Parathyroid adenoma (tissue), 2 donors: ENCODE measurements at regions not wholly inside any gene's neighbourhood (a gene's known extent, or its start where the extent isn't known, plus 50 kb on each side); places are given as distances from the start of the nearest gene placed in this dataset.

Experiments used
- H2AFZ ChIP-seq: fragments of 300-600 bp; sonication (generic); one replicate; pipeline ENCODE4 v1.7.0; 2017; ENCODE audit warnings: antibody characterized with exemption, mild to moderate bottlenecking
- H3K27ac ChIP-seq: fragments of 300-600 bp; sonication (generic); one replicate; pipeline ENCODE4 v1.7.0; 2017
- H3K27me3 ChIP-seq: fragments of 300-600 bp; sonication (generic); one replicate; pipeline ENCODE4 v1.7.0; 2017; ENCODE audit warnings: low read length; ENCODE audit not compliant: control insufficient read depth, insufficient read depth
- H3K36me3 ChIP-seq: fragments of 300-600 bp; sonication (generic); one replicate; pipeline ENCODE4 v1.7.0; 2017; ENCODE audit warnings: low read length; ENCODE audit not compliant: control insufficient read depth, insufficient read depth
- H3K4me1 ChIP-seq: fragments of 300-600 bp; sonication (generic); one replicate; pipeline ENCODE4 v1.7.0; 2017; ENCODE audit warnings: control low read depth
- H3K4me2 ChIP-seq: fragments of 300-600 bp; sonication (generic); one replicate; pipeline ENCODE4 v1.7.0; 2017; ENCODE audit warnings: low read length
- H3K4me3 ChIP-seq: fragments of 300-600 bp; sonication (generic); one replicate; pipeline ENCODE4 v1.7.0; 2017; ENCODE audit warnings: low read depth, low read length
- H3K79me2 ChIP-seq: fragments of 300-600 bp; sonication (generic); one replicate; pipeline ENCODE4 v1.7.0; 2017; ENCODE audit warnings: control low read depth
- H3K9ac ChIP-seq: fragments of 300-600 bp; sonication (generic); one replicate; pipeline ENCODE4 v1.7.0; 2017; ENCODE audit warnings: mild to moderate bottlenecking
- H3K9me3 ChIP-seq: fragments of 300-600 bp; sonication (generic); one replicate; pipeline ENCODE4 v1.7.0; 2017; ENCODE audit warnings: low read length; ENCODE audit not compliant: control insufficient read depth
- TF ChIP-seq, protein P1 (sequence below): fragments of 300-600 bp; sonication (generic); IDR thresholded peaks from one replicate; pipeline ENCODE4 v1.7.0; 2017; ENCODE audit warnings: antibody characterized with exemption, mild to moderate bottlenecking
- donor health status: primary hyperparathyroidism.

DNA sequence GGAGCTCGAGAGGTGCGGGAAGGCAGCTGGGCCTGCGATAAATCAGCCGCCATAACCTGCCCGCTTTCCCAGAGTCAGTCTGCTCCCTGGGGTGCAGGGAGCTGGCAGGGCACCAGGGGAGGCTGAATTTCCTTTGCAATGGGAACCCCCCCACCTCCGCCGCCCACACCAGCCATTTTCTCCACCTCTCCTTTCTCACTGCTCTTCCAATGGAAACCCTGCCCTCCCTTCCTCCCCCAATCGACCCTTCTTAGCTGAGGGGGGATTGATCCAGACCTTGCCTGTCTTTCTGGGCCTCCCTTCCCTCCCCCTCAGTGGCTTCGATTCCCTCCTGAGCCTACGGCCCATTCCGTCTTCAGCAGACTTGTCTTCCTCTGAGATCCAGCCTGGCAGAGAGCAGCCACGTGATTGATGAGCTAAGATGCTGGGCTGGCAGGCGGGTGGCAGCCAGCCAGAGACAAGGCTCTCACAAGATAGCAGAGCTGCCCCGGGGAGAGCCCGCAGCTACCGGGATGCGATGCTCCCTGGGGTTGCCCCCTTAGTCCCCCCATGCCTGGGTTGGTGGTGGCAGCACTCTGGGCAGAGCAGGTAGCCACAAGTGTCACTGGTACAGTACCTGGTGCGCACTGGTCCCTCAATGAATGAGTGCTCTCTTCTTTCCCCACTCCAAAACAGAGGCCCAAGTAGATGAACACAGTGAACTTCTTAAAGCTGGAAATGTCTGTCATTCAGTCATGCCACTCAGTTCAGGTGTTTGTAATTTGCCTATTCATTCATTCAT, 53.7 kb upstream of the FABP6 start:
- peak overlapping the region; percentile 45 for H3K27ac ChIP-seq
- no peaks in the 10 kb centered on the region for H3K27me3 ChIP-seq
- TF ChIP-seq, protein P1, sequence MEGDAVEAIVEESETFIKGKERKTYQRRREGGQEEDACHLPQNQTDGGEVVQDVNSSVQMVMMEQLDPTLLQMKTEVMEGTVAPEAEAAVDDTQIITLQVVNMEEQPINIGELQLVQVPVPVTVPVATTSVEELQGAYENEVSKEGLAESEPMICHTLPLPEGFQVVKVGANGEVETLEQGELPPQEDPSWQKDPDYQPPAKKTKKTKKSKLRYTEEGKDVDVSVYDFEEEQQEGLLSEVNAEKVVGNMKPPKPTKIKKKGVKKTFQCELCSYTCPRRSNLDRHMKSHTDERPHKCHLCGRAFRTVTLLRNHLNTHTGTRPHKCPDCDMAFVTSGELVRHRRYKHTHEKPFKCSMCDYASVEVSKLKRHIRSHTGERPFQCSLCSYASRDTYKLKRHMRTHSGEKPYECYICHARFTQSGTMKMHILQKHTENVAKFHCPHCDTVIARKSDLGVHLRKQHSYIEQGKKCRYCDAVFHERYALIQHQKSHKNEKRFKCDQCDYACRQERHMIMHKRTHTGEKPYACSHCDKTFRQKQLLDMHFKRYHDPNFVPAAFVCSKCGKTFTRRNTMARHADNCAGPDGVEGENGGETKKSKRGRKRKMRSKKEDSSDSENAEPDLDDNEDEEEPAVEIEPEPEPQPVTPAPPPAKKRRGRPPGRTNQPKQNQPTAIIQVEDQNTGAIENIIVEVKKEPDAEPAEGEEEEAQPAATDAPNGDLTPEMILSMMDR: no peak
- peaks cover 2% of the 10 kb centered on the region for H3K4me1 ChIP-seq
- peak overlapping the region; percentile 91 for H2AFZ ChIP-seq
- peak overlapping the region; percentile 2 for H3K4me3 ChIP-seq
- no peaks in the 10 kb centered on the region for H3K36me3 ChIP-seq
- no peaks in the 10 kb centered on the region for H3K79me2 ChIP-seq
- no peak overlapping the region for H3K9ac ChIP-seq
- H3K4me2 ChIP-seq: peak overlapping the region; percentile 54
- H3K9me3 ChIP-seq: no peaks in the 10 kb centered on the region

GRCh38 chr5:160174780-160175437, 54.4 kb upstream of the FABP6 start:
- TF ChIP-seq, protein P1: no peak
- H3K9me3 ChIP-seq: no peaks in the 10 kb centered on the region
- H2AFZ ChIP-seq: peak overlapping the region; percentile 91
- no peak overlapping the region for H3K9ac ChIP-seq
- H3K27ac ChIP-seq: no peak overlapping the region
- H3K27me3 ChIP-seq: no peaks in the 10 kb centered on the region
- peaks cover 2% of the 10 kb centered on the region for H3K4me1 ChIP-seq
- H3K4me3 ChIP-seq: peak overlapping the region; percentile 2
- H3K36me3 ChIP-seq: no peaks in the 10 kb centered on the region
- H3K79me2 ChIP-seq: no peaks in the 10 kb centered on the region
- H3K4me2 ChIP-seq: no peak overlapping the region

- Histone ChIP-seq H3K9ac (no peak overlapping the region), H3K4me2 (no peak overlapping the region), H3K36me3 (no peaks in the 10 kb centered on the region), H3K4me3 (no peak overlapping the region), H3K79me2 (no peaks in the 10 kb centered on the region), H3K27ac (no peak overlapping the region), H3K4me1 (peaks cover 2% of the 10 kb centered on the region), H3K27me3 (no peaks in the 10 kb centered on the region), H2AFZ (no peak overlapping the region), H3K9me3 (no peaks in the 10 kb centered on the region)
- TF ChIP-seq, protein P1: no peak
Measured at GRCh38 chr5:160174290-160174689, 55.0 kb upstream of the FABP6 start.

DNA sequence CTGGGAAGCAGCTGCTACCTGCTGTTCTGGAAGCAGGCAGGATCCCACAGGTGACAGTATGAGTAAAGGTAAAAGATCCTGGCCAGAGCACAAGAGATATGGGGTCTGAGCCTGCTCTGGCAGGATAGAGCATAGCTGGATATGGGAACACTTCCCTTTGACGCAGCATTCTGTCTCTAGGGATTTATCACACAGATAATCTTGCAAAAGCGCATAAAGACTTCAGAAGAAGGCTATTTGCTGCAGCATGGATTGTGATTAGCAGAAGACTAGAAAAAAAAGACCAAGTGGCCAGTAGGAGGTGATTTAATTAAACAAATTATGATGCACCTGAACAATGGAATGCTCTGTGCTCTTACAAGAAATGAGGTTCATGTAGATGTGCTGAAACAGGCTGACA, 52.4 kb upstream of the PWWP2A start:
- Histone ChIP-seq H3K4me3 (no peak overlapping the region), H3K9ac (no peak overlapping the region), H3K9me3 (no peaks in the 10 kb centered on the region), H3K36me3 (no peaks in the 10 kb centered on the region), H2AFZ (peak overlapping the region; percentile 25), H3K4me1 (peaks cover 2% of the 10 kb centered on the region), H3K27me3 (no peaks in the 10 kb centered on the region), H3K4me2 (no peak overlapping the region), H3K79me2 (no peaks in the 10 kb centered on the region), H3K27ac (no peak overlapping the region)
- TF ChIP-seq, protein P1: no peak
